GDM1 (cell line): ENCODE measurements at regions not wholly inside any gene's neighbourhood (a gene's known extent, or its start where the extent isn't known, plus 50 kb on each side); places are given as distances from the start of the nearest gene placed in this dataset.
A peak's percentile ranks its signal among the peaks of the same experiment; 100 is the strongest.

Source experiments
- DNase-seq: peaks from one replicate; lab custom pipeline; 2025; lab: John Stamatoyannopoulos, UW

GRCh38 chr9:82216435-82216834, 227.9 kb downstream of the SPATA31D1 start:
- no peak for DNase-seq

DNA sequence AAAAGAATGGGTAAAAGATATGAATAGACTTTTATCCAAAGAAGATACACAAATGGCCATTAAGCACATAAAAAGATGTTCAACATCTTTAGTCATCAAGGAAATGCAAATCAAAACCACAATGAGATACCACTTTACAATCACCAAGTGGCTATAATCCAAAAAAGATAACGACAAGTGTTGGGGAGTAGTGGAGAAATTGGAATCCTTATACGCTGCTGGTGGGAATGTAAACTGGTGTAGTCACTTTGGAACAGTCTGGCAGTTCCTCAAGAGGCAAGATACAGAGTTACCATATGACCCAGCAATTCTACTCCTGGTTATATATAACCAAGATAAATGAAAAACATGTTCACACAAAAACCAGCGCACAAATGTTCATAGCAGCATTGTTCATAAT, 234.9 kb downstream of the SPATA31D1 start:
- DNase-seq, result no peak

- DNase-seq, result no peak
Observed at GRCh38 chr9:82231411-82231810, 242.8 kb downstream of the SPATA31D1 start.

GRCh38 chr9:82234160-82234943, 245.8 kb downstream of the SPATA31D1 start:
- no peak for DNase-seq

GRCh38 chr9:82242285-82242963, 253.9 kb downstream of the SPATA31D1 start:
- DNase-seq, result no peak

DNA sequence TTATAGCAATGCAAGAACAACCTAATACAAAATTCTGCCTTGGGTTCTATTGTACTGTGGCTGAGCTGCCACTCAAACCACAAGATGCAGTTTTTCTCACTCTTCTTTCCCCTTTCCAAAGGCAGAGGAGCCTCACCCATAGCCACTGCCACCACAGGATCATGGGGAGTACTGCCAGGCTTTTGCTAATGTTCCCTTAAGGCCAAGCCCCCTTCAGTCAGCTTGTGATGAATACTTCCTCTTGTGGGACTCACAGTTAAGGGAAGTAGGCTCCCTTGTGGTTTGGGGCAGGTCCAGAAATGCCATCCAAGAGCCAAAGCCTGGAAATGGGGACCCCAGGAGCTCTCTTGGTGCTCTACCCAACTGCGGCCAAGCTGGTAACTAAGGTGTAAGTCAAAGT, 258.7 kb downstream of the SPATA31D1 start:
- DNase-seq, result peak; percentile 74

DNA sequence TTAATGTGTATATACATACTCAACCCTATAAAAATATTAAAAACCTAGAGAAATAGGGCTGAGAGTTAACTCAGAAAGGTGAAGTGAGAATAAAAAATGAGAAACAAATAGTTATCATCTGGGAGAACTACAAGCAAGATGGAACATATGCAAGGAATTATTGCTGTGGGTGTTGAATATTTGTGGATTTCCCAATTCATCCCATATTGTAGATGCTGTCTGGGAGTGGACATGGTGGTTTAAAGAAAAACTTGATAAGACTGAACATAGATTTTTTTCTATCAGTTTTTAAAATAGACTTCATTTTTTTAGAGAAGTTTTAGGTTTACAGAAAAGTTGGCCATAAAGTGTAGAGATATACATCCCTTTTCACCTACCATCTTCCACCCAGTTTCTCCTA, 263.5 kb downstream of the SPATA31D1 start:
- DNase-seq, result no peak

GRCh38 chr9:82254646-82255367, 266.2 kb downstream of the SPATA31D1 start:
- DNase-seq, result no peak

GRCh38 chr9:82255481-82256176, 267.1 kb downstream of the SPATA31D1 start:
- no peak for DNase-seq

GRCh38 chr9:82260691-82261090, 272.1 kb downstream of the SPATA31D1 start:
- no peak for DNase-seq

DNA sequence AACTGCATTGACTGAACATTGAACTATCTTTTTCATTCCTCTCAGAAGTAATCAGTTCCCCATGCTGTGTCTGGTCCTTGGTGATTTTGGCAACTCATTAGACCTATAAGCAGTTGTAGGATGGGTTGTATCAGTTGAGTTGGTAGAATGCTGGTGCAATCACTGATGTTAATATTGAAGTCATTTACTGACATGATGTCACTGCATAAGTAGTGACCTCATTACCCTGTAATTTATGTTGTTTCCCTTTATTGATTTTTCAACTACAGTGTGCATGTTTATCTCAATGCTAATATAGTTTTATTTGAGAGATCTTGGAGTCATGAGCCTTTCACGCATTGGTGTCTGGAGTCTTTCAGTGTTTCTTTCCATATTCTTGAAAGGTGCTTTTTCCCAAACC, 275.0 kb downstream of the SPATA31D1 start:
- no peak for DNase-seq

DNA sequence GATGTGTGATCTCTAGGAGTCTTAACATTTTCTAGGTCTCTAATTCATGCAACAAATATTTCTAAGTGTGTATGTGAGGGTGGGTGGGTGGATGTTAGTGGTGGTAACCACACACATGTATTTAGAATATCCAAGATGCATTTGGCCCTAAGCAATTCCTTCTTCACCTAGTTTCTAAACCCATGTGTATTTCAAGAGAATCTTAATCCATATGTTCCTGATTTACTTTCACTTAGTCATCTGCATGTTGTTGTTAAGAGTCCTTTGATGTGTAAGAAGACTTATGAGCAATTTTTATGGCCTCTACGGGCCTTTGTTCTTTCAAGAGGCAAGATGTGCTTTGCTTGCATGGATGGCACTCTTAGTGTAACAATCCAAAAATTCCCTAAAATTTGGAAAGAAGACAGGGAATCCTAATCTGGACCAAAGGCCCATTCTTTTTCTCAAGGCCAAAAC, 282.6 kb downstream of the SPATA31D1 start:
- no peak for DNase-seq

GRCh38 chr9:82273121-82273520, 284.5 kb downstream of the SPATA31D1 start:
- DNase-seq, result no peak

- DNase-seq, result no peak
Observed at GRCh38 chr9:82275258-82275927, 286.8 kb downstream of the SPATA31D1 start.

GRCh38 chr9:82281066-82281465, 292.5 kb downstream of the SPATA31D1 start:
- no peak for DNase-seq

GRCh38 chr9:82284758-82285157, 296.2 kb downstream of the SPATA31D1 start:
- no peak for DNase-seq

DNA sequence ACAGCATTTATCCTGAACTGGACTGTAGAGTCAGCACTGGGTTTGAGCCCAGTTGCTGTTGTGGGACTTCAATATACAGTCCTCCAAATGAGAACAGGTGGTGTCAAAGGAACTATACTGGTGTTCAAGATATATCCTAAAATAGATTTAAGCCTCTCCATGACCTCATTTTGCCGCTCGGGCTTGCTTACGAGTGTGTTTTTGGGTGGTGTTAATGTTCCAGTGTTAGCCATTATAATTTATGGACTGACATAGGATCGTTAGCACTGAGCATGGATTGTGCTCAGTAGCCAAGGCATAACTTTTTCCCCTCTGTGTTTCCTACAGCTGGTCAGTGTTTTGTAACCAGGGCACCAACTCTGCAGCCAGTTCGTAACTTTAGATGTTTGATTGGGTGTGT, 306.6 kb downstream of the SPATA31D1 start:
- DNase-seq, result no peak

DNA sequence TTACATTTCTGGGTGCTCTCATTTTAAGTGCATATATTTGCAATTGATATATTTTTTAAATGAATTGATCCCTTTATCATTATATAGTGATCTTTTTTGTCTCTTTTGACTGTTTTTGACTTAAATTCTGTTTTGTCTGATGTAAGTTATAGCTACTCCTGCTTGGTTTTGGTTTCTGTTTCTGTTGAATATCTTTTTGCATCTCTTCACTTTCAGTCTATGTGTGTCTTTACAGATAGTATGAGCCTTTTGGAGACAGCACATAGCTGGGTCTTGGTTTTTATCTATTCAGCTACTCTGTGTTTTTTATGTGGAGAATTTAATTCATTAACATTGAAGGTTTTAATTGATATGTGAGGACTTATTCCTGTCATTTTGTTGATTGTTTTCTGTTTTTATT, 311.3 kb downstream of the SPATA31D1 start:
- DNase-seq, result no peak

- no peak for DNase-seq
Observed at GRCh38 chr9:82302968-82303655, 314.5 kb downstream of the SPATA31D1 start.

DNA sequence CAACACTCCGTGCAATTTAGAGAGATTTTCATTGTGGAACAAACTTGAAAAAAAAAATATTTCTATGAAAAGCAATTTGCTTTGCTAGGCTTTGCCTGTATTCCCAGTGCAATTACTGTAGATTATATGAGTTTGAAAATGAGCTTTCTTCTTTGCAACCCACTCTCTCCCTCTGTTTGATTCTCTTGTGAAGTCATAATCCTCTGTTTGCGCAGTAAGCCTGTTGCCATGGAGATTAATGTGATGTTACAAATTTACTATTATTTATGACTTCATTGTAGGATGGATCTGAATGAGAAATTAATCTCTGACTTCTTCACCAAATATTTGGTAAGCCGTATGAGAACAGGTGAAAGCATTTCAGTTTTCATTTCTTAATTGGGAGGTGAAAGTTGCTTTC, 320.3 kb downstream of the SPATA31D1 start:
- no peak for DNase-seq

GRCh38 chr9:82313697-82314096, 325.1 kb downstream of the SPATA31D1 start:
- no peak for DNase-seq
